Peyer's patch (tissue), 4 donors: ENCODE measurements at regions not wholly inside any gene's neighbourhood (a gene's known extent, or its start where the extent isn't known, plus 50 kb on each side); places are given as distances from the start of the nearest gene placed in this dataset.
"Not testable (repeated sequence)": the region's sequence is repeated elsewhere in the genome, so short reads cannot be mapped to it uniquely, and the experiment has no call there.

Experiments used
- DNase-seq, 3 donors: peaks; one replicate each; pipeline ENCODE4 v3.0.0-alpha.2; 2017 to 2019
- H3K27ac ChIP-seq, 4 donors: fragments of 200-600 bp; sonication (generic); one replicate each; pipeline ENCODE4 v1.5.1; 2016 to 2019
- H3K27me3 ChIP-seq, 2 donors: fragments of 200-600 bp; sonication (generic); one replicate each; pipeline ENCODE4 v1.5.1; 2019
- H3K36me3 ChIP-seq, 3 donors: fragments of 200-600 bp; sonication (generic); one replicate each; pipeline ENCODE4 v1.5.1; 2016 to 2019
- H3K4me1 ChIP-seq, 4 donors: fragments of 200-600 bp; sonication (generic); one replicate each; pipeline ENCODE4 v1.5.1; 2016 to 2019
- H3K4me3 ChIP-seq, 4 donors: fragments of 200-600 bp; sonication (generic); 1 replicate in 3 of 4; 2 replicates in 1 of 4; pipeline ENCODE4 v1.5.1; 2016 to 2019; ENCODE audit warnings: mild to moderate bottlenecking in 1 of 4
- H3K9me3 ChIP-seq, 4 donors: fragments of 200-600 bp; sonication (generic); one replicate each; pipeline ENCODE4 v1.5.1; 2016 to 2019; ENCODE audit warnings: mild to moderate bottlenecking in 1 of 4
- POLR2A ChIP-seq, 2 donors: fragments of 450-650 bp; IDR thresholded peaks; one replicate each; pipeline ENCODE4 v1.5.1; 2017; ENCODE audit warnings: antibody characterized with exemption in 2 of 2, mild to moderate bottlenecking in 2 of 2, moderate library complexity in 2 of 2
- TF ChIP-seq, protein P1 (sequence below), 6 experiments: fragments of 450-650 bp in 4 of 6; fragments of 200-600 bp in 2 of 6; sonication (generic) in 1 of 6; IDR thresholded peaks; one replicate each; pipeline ENCODE4 v1.5.1; 2017 to 2019; ENCODE audit warnings: antibody characterized with exemption in 6 of 6, mild to moderate bottlenecking in 3 of 6, moderate library complexity in 1 of 6

DNA sequence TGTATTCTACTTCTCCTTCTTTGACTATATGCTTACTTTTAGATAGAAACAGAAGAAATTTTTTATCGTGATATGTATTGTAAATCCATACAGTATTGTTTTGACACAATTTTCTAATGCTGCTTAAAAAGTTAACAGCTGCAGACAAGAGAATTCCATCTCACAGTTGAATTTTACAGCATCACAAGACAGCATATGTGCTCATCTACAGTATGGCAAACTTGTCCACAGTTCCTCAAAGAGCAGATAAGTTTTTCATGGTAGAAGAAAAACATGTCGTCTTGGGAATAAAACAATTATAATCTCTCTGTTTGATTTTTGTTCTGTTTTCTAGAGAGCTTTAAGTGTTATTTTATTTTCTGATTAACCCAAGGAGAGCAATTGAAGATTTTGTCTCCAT is 438.5 kb upstream of the NUDT12 start:
- Histone ChIP-seq H3K27ac (no peak overlapping the region), H3K36me3 (no peaks in the 10 kb centered on the region), H3K27me3 (no peaks in the 10 kb centered on the region), H3K9me3 (no peaks in the 10 kb centered on the region), H3K4me3 (no peak overlapping the region), H3K4me1 (no peaks in the 10 kb centered on the region)
- TF ChIP-seq POLR2A (IDR thresholded peaks at IDR 0.05): no peak
- no peak for DNase-seq

DNA sequence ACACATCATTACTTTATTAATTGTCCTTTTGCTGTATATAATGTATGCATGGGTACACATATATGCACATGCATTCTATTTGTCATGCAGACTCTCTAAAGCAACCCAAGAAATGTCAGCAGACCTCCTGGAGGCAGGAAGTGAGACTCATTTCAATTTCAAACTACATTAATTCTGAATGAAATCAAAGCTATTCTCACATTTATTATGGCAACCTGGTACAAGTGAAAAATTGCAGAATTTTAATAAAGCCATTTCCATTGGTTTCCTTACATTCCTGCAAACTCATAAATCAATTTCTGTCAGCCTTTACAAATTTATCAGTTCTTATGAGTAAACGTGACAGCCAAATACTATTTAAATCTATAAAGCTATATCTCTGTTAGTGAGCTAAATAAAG is 430.4 kb upstream of the NUDT12 start:
- no peak for TF ChIP-seq POLR2A (IDR thresholded peaks at IDR 0.05)
- TF ChIP-seq, protein P1, sequence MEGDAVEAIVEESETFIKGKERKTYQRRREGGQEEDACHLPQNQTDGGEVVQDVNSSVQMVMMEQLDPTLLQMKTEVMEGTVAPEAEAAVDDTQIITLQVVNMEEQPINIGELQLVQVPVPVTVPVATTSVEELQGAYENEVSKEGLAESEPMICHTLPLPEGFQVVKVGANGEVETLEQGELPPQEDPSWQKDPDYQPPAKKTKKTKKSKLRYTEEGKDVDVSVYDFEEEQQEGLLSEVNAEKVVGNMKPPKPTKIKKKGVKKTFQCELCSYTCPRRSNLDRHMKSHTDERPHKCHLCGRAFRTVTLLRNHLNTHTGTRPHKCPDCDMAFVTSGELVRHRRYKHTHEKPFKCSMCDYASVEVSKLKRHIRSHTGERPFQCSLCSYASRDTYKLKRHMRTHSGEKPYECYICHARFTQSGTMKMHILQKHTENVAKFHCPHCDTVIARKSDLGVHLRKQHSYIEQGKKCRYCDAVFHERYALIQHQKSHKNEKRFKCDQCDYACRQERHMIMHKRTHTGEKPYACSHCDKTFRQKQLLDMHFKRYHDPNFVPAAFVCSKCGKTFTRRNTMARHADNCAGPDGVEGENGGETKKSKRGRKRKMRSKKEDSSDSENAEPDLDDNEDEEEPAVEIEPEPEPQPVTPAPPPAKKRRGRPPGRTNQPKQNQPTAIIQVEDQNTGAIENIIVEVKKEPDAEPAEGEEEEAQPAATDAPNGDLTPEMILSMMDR (IDR thresholded peaks at IDR 0.05): no peak
- no peak for DNase-seq
- no peaks in the 10 kb centered on the region for H3K36me3 ChIP-seq
- H3K27me3 ChIP-seq: no peaks in the 10 kb centered on the region
- no peak overlapping the region for H3K4me3 ChIP-seq
- H3K27ac ChIP-seq: no peak overlapping the region
- H3K9me3 ChIP-seq: no peaks in the 10 kb centered on the region
- no peaks in the 10 kb centered on the region for H3K4me1 ChIP-seq

DNA sequence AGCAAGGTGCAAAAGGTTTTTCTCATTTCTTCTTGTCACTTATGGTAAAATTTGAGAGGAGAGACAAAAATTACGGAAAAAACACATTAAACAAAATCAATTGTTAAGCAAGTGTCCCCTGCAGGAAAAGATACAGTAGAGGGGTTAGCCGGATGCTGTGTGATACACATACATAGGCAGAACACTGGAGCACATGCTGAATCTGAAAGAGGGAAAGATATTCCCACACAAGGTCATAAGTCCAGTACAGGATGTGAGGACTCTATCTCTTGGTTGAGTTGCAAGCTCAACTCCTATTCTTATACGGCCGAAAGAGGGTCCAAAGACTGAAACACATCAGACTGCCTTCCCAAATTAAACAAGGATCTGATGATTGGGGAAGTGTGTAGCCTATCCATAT is 427.5 kb upstream of the NUDT12 start:
- TF ChIP-seq, protein P1 (IDR thresholded peaks at IDR 0.05): no peak
- TF ChIP-seq POLR2A (IDR thresholded peaks at IDR 0.05): no peak
- no peaks in the 10 kb centered on the region for H3K9me3 ChIP-seq
- no peak for DNase-seq
- no peaks in the 10 kb centered on the region for H3K4me1 ChIP-seq
- H3K27ac ChIP-seq: no peak overlapping the region
- no peaks in the 10 kb centered on the region for H3K27me3 ChIP-seq
- no peaks in the 10 kb centered on the region for H3K36me3 ChIP-seq
- no peak overlapping the region for H3K4me3 ChIP-seq

GRCh38 chr5:103981592-103981991 is 419.0 kb upstream of the NUDT12 start:
- TF ChIP-seq POLR2A (IDR thresholded peaks at IDR 0.05): no peak
- TF ChIP-seq, protein P1 (IDR thresholded peaks at IDR 0.05): no peak
- H3K27ac ChIP-seq: no peak overlapping the region
- H3K4me1 ChIP-seq: no peaks in the 10 kb centered on the region
- no peaks in the 10 kb centered on the region for H3K27me3 ChIP-seq
- no peaks in the 10 kb centered on the region for H3K9me3 ChIP-seq
- DNase-seq: no peak
- no peak overlapping the region for H3K4me3 ChIP-seq
- H3K36me3 ChIP-seq: no peaks in the 10 kb centered on the region

DNA sequence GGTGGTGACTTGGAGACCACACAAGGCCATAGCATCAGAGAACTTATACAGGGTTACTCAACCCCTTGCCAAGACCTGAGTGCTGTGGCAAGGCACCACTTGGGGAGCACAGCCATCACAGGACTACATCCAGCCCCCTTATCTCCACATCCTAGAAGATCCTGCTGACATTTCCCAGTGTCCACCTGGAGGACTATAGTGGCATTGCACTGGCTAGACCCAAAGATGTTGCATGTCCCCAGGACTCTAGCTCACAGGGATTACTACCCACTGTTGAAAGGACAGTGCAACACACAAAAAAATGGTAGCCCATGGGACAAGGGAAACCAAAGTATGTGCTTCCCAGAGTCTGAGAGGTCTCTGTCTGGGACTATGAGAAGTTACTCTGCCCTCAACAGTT is 411.1 kb upstream of the NUDT12 start:
- Histone ChIP-seq H3K4me3 (no peak overlapping the region), H3K4me1 (no peaks in the 10 kb centered on the region), H3K27ac (no peak overlapping the region), H3K27me3 (no peaks in the 10 kb centered on the region), H3K9me3 (no peaks in the 10 kb centered on the region), H3K36me3 (no peaks in the 10 kb centered on the region)
- DNase-seq: no peak
- TF ChIP-seq POLR2A (IDR thresholded peaks at IDR 0.05): no peak
- TF ChIP-seq, protein P1 (IDR thresholded peaks at IDR 0.05): no peak

GRCh38 chr5:103966295-103966694 is 403.7 kb upstream of the NUDT12 start:
- H3K4me3 ChIP-seq, H3K36me3 ChIP-seq, H3K9me3 ChIP-seq, H3K27ac ChIP-seq, H3K4me1 ChIP-seq, H3K27me3 ChIP-seq, DNase-seq: not testable (repeated sequence)

GRCh38 chr5:103962023-103962422 is 399.4 kb upstream of the NUDT12 start:
- Histone ChIP-seq H3K27ac (no peak overlapping the region), H3K36me3 (no peaks in the 10 kb centered on the region), H3K9me3 (no peaks in the 10 kb centered on the region), H3K4me3 (no peak overlapping the region), H3K27me3 (no peaks in the 10 kb centered on the region), H3K4me1 (no peaks in the 10 kb centered on the region)
- DNase-seq: no peak
- TF ChIP-seq, protein P1 (IDR thresholded peaks at IDR 0.05): no peak
- no peak for TF ChIP-seq POLR2A (IDR thresholded peaks at IDR 0.05)
